ENCODE measurements at regions not wholly inside any gene's neighbourhood (a gene's known extent, or its start where the extent isn't known, plus 50 kb on each side); places are given as distances from the start of the nearest gene placed in this dataset.

DNA sequence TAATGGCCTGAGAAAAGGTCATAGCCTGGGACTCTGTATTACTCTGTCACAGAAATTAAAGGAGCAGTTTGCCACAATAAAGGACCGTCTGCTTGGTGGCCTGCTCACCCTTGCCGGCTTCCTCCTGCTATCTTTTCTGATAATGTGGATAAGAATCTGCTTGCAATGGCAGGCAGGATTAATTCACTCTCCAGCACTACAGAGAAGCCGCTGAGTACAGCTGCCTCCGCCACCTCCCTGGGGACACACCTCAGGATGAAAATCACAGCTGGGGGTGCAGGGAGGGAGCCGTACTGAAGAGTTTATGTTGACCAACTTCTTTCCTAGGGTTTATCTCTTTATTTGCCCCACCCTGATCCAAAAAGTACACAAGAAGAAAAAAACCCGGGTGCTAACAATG, 245.9 kb upstream of the RPL38 start:
- TF ChIP-seq, protein P1, sequence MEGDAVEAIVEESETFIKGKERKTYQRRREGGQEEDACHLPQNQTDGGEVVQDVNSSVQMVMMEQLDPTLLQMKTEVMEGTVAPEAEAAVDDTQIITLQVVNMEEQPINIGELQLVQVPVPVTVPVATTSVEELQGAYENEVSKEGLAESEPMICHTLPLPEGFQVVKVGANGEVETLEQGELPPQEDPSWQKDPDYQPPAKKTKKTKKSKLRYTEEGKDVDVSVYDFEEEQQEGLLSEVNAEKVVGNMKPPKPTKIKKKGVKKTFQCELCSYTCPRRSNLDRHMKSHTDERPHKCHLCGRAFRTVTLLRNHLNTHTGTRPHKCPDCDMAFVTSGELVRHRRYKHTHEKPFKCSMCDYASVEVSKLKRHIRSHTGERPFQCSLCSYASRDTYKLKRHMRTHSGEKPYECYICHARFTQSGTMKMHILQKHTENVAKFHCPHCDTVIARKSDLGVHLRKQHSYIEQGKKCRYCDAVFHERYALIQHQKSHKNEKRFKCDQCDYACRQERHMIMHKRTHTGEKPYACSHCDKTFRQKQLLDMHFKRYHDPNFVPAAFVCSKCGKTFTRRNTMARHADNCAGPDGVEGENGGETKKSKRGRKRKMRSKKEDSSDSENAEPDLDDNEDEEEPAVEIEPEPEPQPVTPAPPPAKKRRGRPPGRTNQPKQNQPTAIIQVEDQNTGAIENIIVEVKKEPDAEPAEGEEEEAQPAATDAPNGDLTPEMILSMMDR (IDR thresholded peaks at IDR 0.05) = no peak
- TF ChIP-seq POLR2A (IDR thresholded peaks at IDR 0.05) = no peak

Data from testis (tissue), 2 donors.